Ishikawa (cell line): ENCODE measurements at regions not wholly inside any gene's neighbourhood (a gene's known extent, or its start where the extent isn't known, plus 50 kb on each side); places are given as distances from the start of the nearest gene placed in this dataset.

ENCODE experiments used
- CEBPB ChIP-seq: IDR thresholded peaks from 2 replicates; pipeline ENCODE4 v1.6.1; 2012
- CREB1 ChIP-seq: IDR thresholded peaks from 2 replicates; pipeline ENCODE4 v1.6.1; 2012; ENCODE audit warnings: low read depth
- EGR1 ChIP-seq: IDR thresholded peaks from 2 replicates; pipeline ENCODE4 v1.6.1; 2012
- EP300 ChIP-seq: IDR thresholded peaks from 2 replicates; pipeline ENCODE4 v1.6.1; 2012; ENCODE audit warnings: borderline replicate concordance
- FOXM1 ChIP-seq: IDR thresholded peaks from 2 replicates; pipeline ENCODE4 v1.6.1; 2012; ENCODE audit warnings: low read depth, borderline replicate concordance
- MAX ChIP-seq: IDR thresholded peaks from 2 replicates; pipeline ENCODE4 v1.6.1; 2012
- RAD21 ChIP-seq: IDR thresholded peaks from 2 replicates; pipeline ENCODE4 v1.6.1; 2012; ENCODE audit warnings: low read depth
- TAF1 ChIP-seq: IDR thresholded peaks from 2 replicates; pipeline ENCODE4 v1.6.1; 2012; ENCODE audit warnings: low read depth, mild to moderate bottlenecking
- YY1 ChIP-seq: IDR thresholded peaks from 2 replicates; pipeline ENCODE4 v1.6.1; 2012; ENCODE audit warnings: low read depth
- TF ChIP-seq, protein P1 (sequence below): IDR thresholded peaks from 2 replicates; pipeline ENCODE4 v1.6.1; 2012; ENCODE audit warnings: low read depth, mild to moderate bottlenecking
- TF ChIP-seq, protein P2 (sequence below): IDR thresholded peaks from 2 replicates; pipeline ENCODE4 v1.6.1; 2012

DNA sequence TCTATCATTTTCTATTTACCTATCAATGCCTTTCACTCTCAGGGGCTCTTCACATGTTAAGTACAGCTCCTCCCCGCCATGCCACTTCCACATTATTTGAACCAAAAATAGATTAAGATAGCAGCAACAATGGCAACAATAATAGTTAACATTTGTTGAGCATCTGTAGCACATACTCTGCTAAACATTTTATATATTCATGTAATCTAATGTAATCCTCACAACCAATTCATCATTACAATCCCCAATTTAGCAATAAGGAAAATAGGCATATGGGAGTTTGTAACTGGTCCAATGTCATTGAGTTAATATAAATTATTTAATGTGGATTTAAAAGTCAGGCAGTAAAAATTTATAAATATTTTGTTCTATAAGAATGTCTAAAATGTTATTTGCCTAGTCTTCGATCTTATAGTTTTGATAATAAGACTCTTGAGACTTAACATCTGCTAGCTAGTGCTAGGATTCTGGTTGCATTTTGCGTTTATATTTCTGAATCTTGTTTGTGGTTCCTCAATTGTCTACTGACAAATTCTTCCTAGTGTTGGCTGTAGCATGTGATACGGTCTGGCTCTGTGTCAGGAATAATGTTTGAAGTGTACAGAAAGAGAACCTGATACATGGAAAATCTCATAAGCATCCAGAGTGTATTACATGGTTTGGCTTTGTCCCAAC is 621.5 kb upstream of the LUZP2 start:
- TF ChIP-seq RAD21, result no peak
- TF ChIP-seq MAX, result no peak
- TF ChIP-seq CEBPB, result no peak
- no peak for TF ChIP-seq CREB1
- TF ChIP-seq TAF1, result no peak
- no peak for TF ChIP-seq FOXM1
- TF ChIP-seq EP300, result no peak
- TF ChIP-seq, protein P1, sequence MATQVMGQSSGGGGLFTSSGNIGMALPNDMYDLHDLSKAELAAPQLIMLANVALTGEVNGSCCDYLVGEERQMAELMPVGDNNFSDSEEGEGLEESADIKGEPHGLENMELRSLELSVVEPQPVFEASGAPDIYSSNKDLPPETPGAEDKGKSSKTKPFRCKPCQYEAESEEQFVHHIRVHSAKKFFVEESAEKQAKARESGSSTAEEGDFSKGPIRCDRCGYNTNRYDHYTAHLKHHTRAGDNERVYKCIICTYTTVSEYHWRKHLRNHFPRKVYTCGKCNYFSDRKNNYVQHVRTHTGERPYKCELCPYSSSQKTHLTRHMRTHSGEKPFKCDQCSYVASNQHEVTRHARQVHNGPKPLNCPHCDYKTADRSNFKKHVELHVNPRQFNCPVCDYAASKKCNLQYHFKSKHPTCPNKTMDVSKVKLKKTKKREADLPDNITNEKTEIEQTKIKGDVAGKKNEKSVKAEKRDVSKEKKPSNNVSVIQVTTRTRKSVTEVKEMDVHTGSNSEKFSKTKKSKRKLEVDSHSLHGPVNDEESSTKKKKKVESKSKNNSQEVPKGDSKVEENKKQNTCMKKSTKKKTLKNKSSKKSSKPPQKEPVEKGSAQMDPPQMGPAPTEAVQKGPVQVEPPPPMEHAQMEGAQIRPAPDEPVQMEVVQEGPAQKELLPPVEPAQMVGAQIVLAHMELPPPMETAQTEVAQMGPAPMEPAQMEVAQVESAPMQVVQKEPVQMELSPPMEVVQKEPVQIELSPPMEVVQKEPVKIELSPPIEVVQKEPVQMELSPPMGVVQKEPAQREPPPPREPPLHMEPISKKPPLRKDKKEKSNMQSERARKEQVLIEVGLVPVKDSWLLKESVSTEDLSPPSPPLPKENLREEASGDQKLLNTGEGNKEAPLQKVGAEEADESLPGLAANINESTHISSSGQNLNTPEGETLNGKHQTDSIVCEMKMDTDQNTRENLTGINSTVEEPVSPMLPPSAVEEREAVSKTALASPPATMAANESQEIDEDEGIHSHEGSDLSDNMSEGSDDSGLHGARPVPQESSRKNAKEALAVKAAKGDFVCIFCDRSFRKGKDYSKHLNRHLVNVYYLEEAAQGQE, result no peak
- TF ChIP-seq, protein P2, sequence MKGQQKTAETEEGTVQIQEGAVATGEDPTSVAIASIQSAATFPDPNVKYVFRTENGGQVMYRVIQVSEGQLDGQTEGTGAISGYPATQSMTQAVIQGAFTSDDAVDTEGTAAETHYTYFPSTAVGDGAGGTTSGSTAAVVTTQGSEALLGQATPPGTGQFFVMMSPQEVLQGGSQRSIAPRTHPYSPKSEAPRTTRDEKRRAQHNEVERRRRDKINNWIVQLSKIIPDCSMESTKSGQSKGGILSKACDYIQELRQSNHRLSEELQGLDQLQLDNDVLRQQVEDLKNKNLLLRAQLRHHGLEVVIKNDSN, result no peak
- no peak for TF ChIP-seq EGR1
- TF ChIP-seq YY1, result no peak
